Thymus (tissue), 11 donors: ENCODE measurements at regions not wholly inside any gene's neighbourhood (a gene's known extent, or its start where the extent isn't known, plus 50 kb on each side); places are given as distances from the start of the nearest gene placed in this dataset.

Experiments
- DNase-seq, 9 donors: peaks; one replicate each; pipeline ENCODE4 v3.0.0-alpha.2; 2013; ENCODE audit warnings: low spot score in 9 of 9, low read depth in 6 of 9, missing footprints in 1 of 9
- H3K27ac ChIP-seq, 2 donors: one replicate each; pipeline ENCODE4 v1.5.1; 2013; ENCODE audit warnings: control low read depth in 1 of 2, low read depth in 1 of 2, low read length in 1 of 2, mild to moderate bottlenecking in 1 of 2, moderate library complexity in 1 of 2
- H3K27me3 ChIP-seq, 2 donors: one replicate each; pipeline ENCODE4 v1.5.1; 2013; ENCODE audit warnings: low read length in 1 of 2; ENCODE audit not compliant: control insufficient read depth in 2 of 2, insufficient read depth in 1 of 2
- H3K36me3 ChIP-seq, 2 donors: one replicate each; pipeline ENCODE4 v1.5.1; 2013; ENCODE audit warnings: low read length in 1 of 2, mild to moderate bottlenecking in 1 of 2, moderate library complexity in 1 of 2; ENCODE audit not compliant: control insufficient read depth in 2 of 2, insufficient read depth in 2 of 2
- H3K4me1 ChIP-seq, 2 donors: one replicate each; pipeline ENCODE4 v1.5.1; 2013; ENCODE audit warnings: low read length in 2 of 2; ENCODE audit not compliant: control insufficient read depth in 2 of 2, insufficient read depth in 2 of 2
- H3K4me3 ChIP-seq, 2 donors: one replicate each; pipeline ENCODE4 v1.5.1; 2013; ENCODE audit warnings: low read length in 2 of 2, control low read depth in 1 of 2, mild to moderate bottlenecking in 1 of 2
- H3K9me3 ChIP-seq, 2 donors: one replicate each; pipeline ENCODE4 v1.5.1; 2013; ENCODE audit warnings: low read length in 1 of 2, mild to moderate bottlenecking in 1 of 2; ENCODE audit not compliant: control insufficient read depth in 2 of 2, insufficient read depth in 1 of 2
- WGBS: extraction: QIAGEN DNeasy Blood & Tissue Kit; methylation state at CpG from one replicate; pipeline ENCODE4 v1.1.7; 2013; 5-methylcytosine and 5-hydroxymethylcytosine counted together
- donor health status: healthy.

DNA sequence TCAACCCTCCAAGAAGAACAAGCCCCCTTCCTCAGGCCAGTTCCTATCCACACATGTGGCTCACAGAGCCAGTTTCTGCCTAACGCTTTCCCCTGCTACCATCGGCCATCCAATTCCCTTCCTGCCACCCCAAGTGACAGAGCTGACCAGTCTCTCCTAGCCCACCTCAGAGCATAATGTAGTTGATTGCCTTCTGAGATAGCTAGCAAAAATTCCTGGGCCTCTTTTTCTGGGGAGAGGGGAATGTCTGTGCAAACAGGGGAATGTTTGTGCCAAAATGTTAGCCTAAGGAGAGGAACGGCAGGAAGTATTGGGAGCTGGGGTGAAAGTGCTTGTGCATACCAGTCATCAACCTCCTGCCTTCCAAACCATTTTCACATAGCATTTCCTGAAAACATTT is 157.0 kb downstream of the PJA2 start:
- Histone ChIP-seq H3K4me1 (no peaks in the 10 kb centered on the region), H3K36me3 (no peaks in the 10 kb centered on the region), H3K4me3 (no peak overlapping the region), H3K9me3 (no peaks in the 10 kb centered on the region), H3K27me3 (no peaks in the 10 kb centered on the region), H3K27ac (no peak overlapping the region)
- no peak for DNase-seq
- 97% methylated on average over 3 of the region's 3 CpGs for WGBS

- Histone ChIP-seq H3K4me3 (no peak overlapping the region), H3K27ac (no peak overlapping the region), H3K4me1 (no peaks in the 10 kb centered on the region), H3K9me3 (peaks cover 0 to 10% of the 10 kb centered on the region in 2 donors), H3K27me3 (no peaks in the 10 kb centered on the region), H3K36me3 (no peaks in the 10 kb centered on the region)
- WGBS, result 93% methylated on average over 24 of the region's 24 CpGs
- DNase-seq, result no peak
Measured at GRCh38 chr5:109250533-109251329, 159.0 kb downstream of the PJA2 start.

- DNase-seq, result no peak
- Histone ChIP-seq H3K9me3 (peaks cover 0 to 15% of the 10 kb centered on the region in 2 donors), H3K27me3 (peaks cover 0 to 3% of the 10 kb centered on the region in 2 donors), H3K36me3 (no peaks in the 10 kb centered on the region), H3K4me1 (no peaks in the 10 kb centered on the region), H3K4me3 (no peak overlapping the region), H3K27ac (no peak overlapping the region)
- 96% methylated on average over 4 of the region's 4 CpGs for WGBS
Measured at GRCh38 chr5:109250080-109250479, 159.7 kb downstream of the PJA2 start.

DNA sequence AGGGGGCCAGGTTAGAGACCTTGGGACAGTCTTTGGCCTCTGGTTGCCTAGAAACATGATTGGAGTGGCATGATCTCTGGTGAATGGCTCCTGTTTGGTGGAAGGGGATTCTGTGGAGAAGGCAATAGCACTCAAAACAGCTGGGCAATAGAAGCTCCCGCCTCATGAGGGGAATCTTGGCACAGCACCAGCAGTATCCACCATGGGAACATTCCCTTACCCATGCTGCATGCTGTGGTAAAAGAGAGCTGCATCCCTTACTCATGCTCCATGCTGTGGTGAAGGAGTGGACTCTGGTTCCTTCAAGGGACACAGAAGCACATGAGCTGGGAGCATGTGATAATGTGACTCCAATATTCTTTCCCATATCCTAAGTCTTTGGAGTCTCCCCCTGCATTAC is 160.6 kb downstream of the PJA2 start:
- DNase-seq, result no peak
- no peak overlapping the region for H3K4me3 ChIP-seq

GRCh38 chr5:109247986-109248385 is 161.8 kb downstream of the PJA2 start:
- Histone ChIP-seq H3K4me3 (no peak overlapping the region), H3K27ac (no peak overlapping the region), H3K9me3 (peaks cover 0 to 15% of the 10 kb centered on the region in 2 donors), H3K27me3 (peaks cover 0 to 8% of the 10 kb centered on the region in 2 donors), H3K4me1 (no peaks in the 10 kb centered on the region), H3K36me3 (no peaks in the 10 kb centered on the region)
- DNase-seq, result peak in 1 of 9 donors; percentile 16

More for the DNA sequence above, 160.6 kb downstream of the PJA2 start:
- Histone ChIP-seq H3K9me3 (peaks cover 0 to 15% of the 10 kb centered on the region in 2 donors), H3K4me1 (no peaks in the 10 kb centered on the region), H3K27ac (no peak overlapping the region), H3K36me3 (no peaks in the 10 kb centered on the region), H3K27me3 (peaks cover 0 to 5% of the 10 kb centered on the region in 2 donors)
- 89% methylated on average over 1 of the region's 1 CpG for WGBS

GRCh38 chr5:109246841-109247592 is 162.8 kb downstream of the PJA2 start:
- Histone ChIP-seq H3K27ac (no peak overlapping the region), H3K36me3 (no peaks in the 10 kb centered on the region), H3K4me1 (no peaks in the 10 kb centered on the region), H3K4me3 (no peak overlapping the region), H3K27me3 (peaks cover 0 to 8% of the 10 kb centered on the region in 2 donors), H3K9me3 (peaks cover 0 to 15% of the 10 kb centered on the region in 2 donors)
- 91% methylated on average over 7 of the region's 7 CpGs for WGBS
- no peak for DNase-seq
